SK-N-SH (cell line): ENCODE measurements at regions not wholly inside any gene's neighbourhood (a gene's known extent, or its start where the extent isn't known, plus 50 kb on each side); places are given as distances from the start of the nearest gene placed in this dataset.

Experiments
- CTCF ChIA-PET: fragments of 300-600, 350-600 bp; formaldehyde crosslinking; extraction: SDS; loops from one replicate; lab custom pipeline; 2021; lab: Yijun Ruan, JAX
- POLR2A ChIA-PET: fragments of 350-600 bp; sonication (Branson Sonifier 250); formaldehyde crosslinking; extraction: SDS; loops from one replicate; lab custom pipeline; 2020; ENCODE audit warnings: antibody characterized with exemption, inconsistent platforms; lab: Yijun Ruan, JAX
- DNase-seq: peaks from one replicate; pipeline ENCODE4 v3.0.0; 2012
- H2AFZ ChIP-seq: fragments of 200-600 bp; sonication (generic); 2 replicates; pipeline ENCODE4 v1.8.1; 2016; ENCODE audit warnings: antibody characterized with exemption, mild to moderate bottlenecking, low read depth
- H3F3A ChIP-seq: fragments of 200-600 bp; sonication (generic); replicated peaks from 2 replicates; pipeline ENCODE3; 2016; ENCODE audit warnings: antibody characterized with exemption, mild to moderate bottlenecking; ENCODE audit not compliant: insufficient read depth
- H3K27ac ChIP-seq, 2 experiments: fragments of 200-500 bp in 1 of 2; fragments of 200-600 bp in 1 of 2; sonication (Bioruptor generic) in 1 of 2; sonication (generic), shearing (Covaris generic) in 1 of 2; 2 replicates each; pipeline versions ENCODE4 v1.5.1 to v1.6.1; 2014 to 2016; ENCODE audit warnings: low read depth in 2 of 2, inconsistent platforms in 1 of 2, low read length in 1 of 2, mild to moderate bottlenecking in 1 of 2, mixed read lengths in 1 of 2
- H3K27me3 ChIP-seq: fragments of 200-600 bp; sonication (generic), shearing (Covaris generic); 2 replicates; pipeline ENCODE4 v1.6.1; 2016; ENCODE audit warnings: mixed run types; ENCODE audit not compliant: insufficient read depth
- H3K36me3 ChIP-seq, 2 experiments: fragments of 200-500 bp in 1 of 2; fragments of 200-600 bp in 1 of 2; sonication (Bioruptor generic) in 1 of 2; sonication (generic) in 1 of 2; replicated peaks in 1 of 2; 2 replicates each; pipeline versions ENCODE3 to v1.5.1; 2014 to 2016; ENCODE audit warnings: low read length in 1 of 2, mild to moderate bottlenecking in 1 of 2; ENCODE audit not compliant: insufficient read depth in 2 of 2, control insufficient read depth in 1 of 2
- H3K4me1 ChIP-seq, 2 experiments: fragments of 200-500 bp in 1 of 2; fragments of 200-600 bp in 1 of 2; sonication (Bioruptor generic) in 1 of 2; sonication (generic), shearing (Covaris generic) in 1 of 2; 2 replicates each; pipeline versions ENCODE4 v1.5.1 to v1.6.1; 2014 to 2016; ENCODE audit warnings: low read depth in 1 of 2, low read length in 1 of 2, mixed run types in 1 of 2; ENCODE audit not compliant: insufficient read depth in 2 of 2, control insufficient read depth in 1 of 2
- H3K4me2 ChIP-seq: fragments of 200-600 bp; sonication (generic), shearing (Covaris generic); 2 replicates; pipeline ENCODE4 v1.6.1; 2017; ENCODE audit warnings: mixed run types
- H3K4me3 ChIP-seq, 2 experiments: fragments of 200-500 bp in 1 of 2; fragments of 200-600 bp in 1 of 2; sonication (Bioruptor generic) in 1 of 2; sonication (generic), shearing (Covaris generic) in 1 of 2; 2 replicates each; pipeline versions ENCODE4 v1.5.1 to v1.8.1; 2014 to 2016; ENCODE audit warnings: low read depth in 2 of 2, inconsistent platforms in 1 of 2, low read length in 1 of 2, mild to moderate bottlenecking in 1 of 2, mixed read lengths in 1 of 2, moderate library complexity in 1 of 2
- H3K79me2 ChIP-seq: fragments of 200-600 bp; sonication (generic); 2 replicates; pipeline ENCODE4 v1.8.1; 2017; ENCODE audit warnings: mild to moderate bottlenecking; ENCODE audit not compliant: insufficient read depth
- H3K9ac ChIP-seq: fragments of 200-600 bp; sonication (generic); 2 replicates; pipeline ENCODE4 v1.6.1; 2017; ENCODE audit warnings: mixed run types
- H3K9me2 ChIP-seq: fragments of 200-600 bp; sonication (generic); 2 replicates; pipeline ENCODE4 v1.6.1; 2017; ENCODE audit warnings: mixed run types
- H3K9me3 ChIP-seq: fragments of 200-600 bp; sonication (generic); 2 replicates; pipeline ENCODE4 v1.6.1; 2017; ENCODE audit warnings: mixed run types, mild to moderate bottlenecking, moderate library complexity
- H4K20me1 ChIP-seq: fragments of 200-600 bp; sonication (generic); 2 replicates; pipeline ENCODE4 v1.6.1; 2017; ENCODE audit warnings: mild to moderate bottlenecking, mixed run types; ENCODE audit not compliant: insufficient read depth
- FOXM1 ChIP-seq: IDR thresholded peaks from 2 replicates; pipeline ENCODE4 v1.4.0; 2012; ENCODE audit warnings: low read depth, mild to moderate bottlenecking
- PBX3 ChIP-seq: IDR thresholded peaks from 2 replicates; pipeline ENCODE4; 2012
- RFX5 ChIP-seq: IDR thresholded peaks from 2 replicates; pipeline ENCODE4 v1.6.1; 2012; ENCODE audit warnings: mild to moderate bottlenecking, improper control_type of control experiment, low read length
- USF1 ChIP-seq: IDR thresholded peaks from 2 replicates; pipeline ENCODE4 v1.4.0; 2012; ENCODE audit warnings: low read depth, borderline replicate concordance
- YY1 ChIP-seq: IDR thresholded peaks from 2 replicates; pipeline ENCODE4 v1.4.0; 2012; ENCODE audit warnings: low read depth, mild to moderate bottlenecking
- ZBTB33 ChIP-seq: IDR thresholded peaks from 2 replicates; pipeline ENCODE4 v1.4.0; 2012; ENCODE audit warnings: low read depth, borderline replicate concordance
- whole genome bisulfite sequencing: methylation state at CpG from one replicate; pipeline ENCODE4 v1.1.6; 2017; ENCODE audit warnings: low lambda C conversion rate; 5-methylcytosine and 5-hydroxymethylcytosine counted together

GRCh38 chr14:23869078-23869719 is 84.4 kb upstream of the DHRS4 start:
- Histone ChIP-seq H3K27me3 (no peaks in the 10 kb centered on the region), H4K20me1 (no peaks in the 10 kb centered on the region), H3K4me2 (no peak overlapping the region), H3K36me3 (no peaks in the 10 kb centered on the region), H3K27ac (no peak overlapping the region), H3K4me1 (no peaks in the 10 kb centered on the region), H2AFZ (no peak overlapping the region), H3K9me3 (no peaks in the 10 kb centered on the region), H3K9me2 (no peaks in the 10 kb centered on the region), H3K79me2 (no peaks in the 10 kb centered on the region), H3K4me3 (no peak overlapping the region), H3F3A (no peaks in the 10 kb centered on the region), H3K9ac (no peak overlapping the region)
- ChIA-PET CTCF (no interaction called here), POLR2A (no interaction called here)
- 13% methylated on average over 2 of the region's 2 CpGs for WGBS
- TF ChIP-seq ZBTB33 (no peak), USF1 (no peak), FOXM1 (no peak)
- no peak for DNase-seq

- H3K27me3 ChIP-seq = no peaks in the 10 kb centered on the region; the same call in 1 of the 2 replicates
- no peaks in the 10 kb centered on the region for H3K79me2 ChIP-seq
- no peak for DNase-seq
- ChIA-PET POLR2A (no interaction called here), CTCF (interaction anchor here (0.9 to 1.3 kb wide), 3 partner anchors 8 to 245 kb away, joined by 3 to 4 read pairs (median 3); no protein-coding TSS in a partner anchor)
- 8% methylated on average over 3 of the region's 3 CpGs for WGBS
- no peak for TF ChIP-seq YY1
- no peak for TF ChIP-seq PBX3
- TF ChIP-seq RFX5 = no peak
- H3K9ac ChIP-seq = no peak overlapping the region
- no peak overlapping the region for H3K4me2 ChIP-seq
- no peaks in the 10 kb centered on the region for H3K9me2 ChIP-seq
- no peaks in the 10 kb centered on the region for H3K9me3 ChIP-seq
- H3K27ac ChIP-seq = no peak overlapping the region
- no peaks in the 10 kb centered on the region for H3F3A ChIP-seq
- H2AFZ ChIP-seq = no peak overlapping the region
- no peaks in the 10 kb centered on the region for H3K36me3 ChIP-seq
- no peak overlapping the region for H3K4me3 ChIP-seq
- H3K4me1 ChIP-seq = no peaks in the 10 kb centered on the region
- no peaks in the 10 kb centered on the region for H4K20me1 ChIP-seq
Measured at GRCh38 chr14:23876160-23876750, 77.3 kb upstream of the DHRS4 start.
